RKO (cell line): ENCODE measurements at regions not wholly inside any gene's neighbourhood (a gene's known extent, or its start where the extent isn't known, plus 50 kb on each side); places are given as distances from the start of the nearest gene placed in this dataset.
"Not testable (repeated sequence)": the region's sequence is repeated elsewhere in the genome, so short reads cannot be mapped to it uniquely, and the experiment has no call there.

Source experiments
- DNase-seq: peaks from one replicate; pipeline ENCODE4 v3.0.0-alpha.2; 2016; ENCODE audit warnings: low spot score

GRCh38 chr13:40338217-40338616 is 328.2 kb downstream of the FOXO1 start:
- DNase-seq, result no peak

- DNase-seq, result no peak
Observed at GRCh38 chr13:40340368-40341095, 325.9 kb downstream of the FOXO1 start.

DNA sequence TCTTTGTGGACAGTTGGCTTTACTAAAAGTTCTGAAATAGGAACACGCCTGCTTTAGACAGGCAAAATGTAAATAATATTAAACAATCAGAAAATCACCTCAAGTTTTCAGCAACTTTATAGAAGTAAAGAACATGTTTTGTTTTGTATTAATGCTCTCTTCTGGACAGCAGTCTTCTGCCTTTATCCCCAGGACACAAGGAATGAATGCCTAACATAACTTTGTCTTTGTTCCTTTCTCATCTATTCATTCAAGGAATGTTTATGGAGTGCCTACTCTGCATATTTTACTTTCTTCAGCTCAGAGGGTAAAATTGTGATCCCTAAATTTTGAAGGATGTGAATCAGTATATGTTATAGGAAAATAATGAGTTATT is 325.4 kb downstream of the FOXO1 start:
- DNase-seq, result no peak

DNA sequence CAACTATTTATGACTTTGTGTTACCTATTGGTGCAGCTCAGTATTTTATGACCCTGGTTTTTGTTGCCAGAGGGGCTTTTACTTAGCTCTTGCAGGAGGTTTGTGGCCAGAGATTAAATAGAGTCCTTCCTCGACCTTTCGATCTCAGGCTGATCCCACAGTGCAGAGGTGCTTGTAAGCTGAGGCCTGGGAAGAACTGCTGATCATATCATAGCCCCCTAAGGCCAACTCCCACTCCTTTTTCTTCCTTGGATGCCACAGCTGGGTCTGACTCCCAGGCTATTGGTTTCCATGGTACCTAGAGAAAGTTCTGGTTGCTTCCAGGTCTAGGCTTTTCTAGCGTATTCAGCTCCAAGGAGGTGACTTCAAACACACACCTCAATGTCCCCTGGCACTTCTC is 324.9 kb downstream of the FOXO1 start:
- no peak for DNase-seq

DNA sequence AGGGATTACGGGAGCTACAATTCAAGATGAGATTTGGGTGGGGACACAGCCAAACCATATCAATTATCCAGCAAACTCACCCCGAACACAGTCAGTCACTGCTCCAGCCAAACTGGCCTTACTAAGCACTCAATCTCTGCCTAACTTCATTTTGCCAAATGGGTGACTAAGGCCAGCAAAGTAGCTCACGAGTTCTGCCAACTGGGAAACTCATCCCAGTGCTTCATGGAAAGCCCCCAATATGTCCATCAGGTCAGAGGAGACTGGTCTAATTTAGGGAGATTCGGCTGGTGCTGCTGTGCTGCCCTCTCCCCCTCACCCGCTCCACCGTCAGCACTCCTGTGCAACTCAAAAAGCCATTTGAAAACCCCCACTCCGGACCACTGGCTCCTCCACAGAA is 324.0 kb downstream of the FOXO1 start:
- no peak for DNase-seq

DNA sequence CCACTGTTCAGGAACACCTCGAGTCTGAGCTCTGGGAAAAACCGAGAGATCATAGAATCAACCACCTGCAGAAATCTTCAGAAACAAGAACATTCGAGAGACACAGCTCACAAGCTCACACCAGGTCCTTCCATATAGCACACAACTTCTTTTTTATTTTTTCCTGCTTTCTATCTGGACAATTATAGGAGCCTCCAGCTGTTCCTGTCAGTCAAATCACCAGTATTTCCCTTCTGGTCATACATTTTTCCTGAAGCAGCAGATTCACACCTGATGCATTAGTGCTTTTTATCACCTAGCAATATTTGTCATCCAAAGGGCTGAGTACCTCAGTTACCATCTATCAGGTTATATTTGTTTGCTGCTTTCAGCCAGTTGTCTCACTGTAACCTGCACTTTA is 323.5 kb downstream of the FOXO1 start:
- DNase-seq, result no peak

DNA sequence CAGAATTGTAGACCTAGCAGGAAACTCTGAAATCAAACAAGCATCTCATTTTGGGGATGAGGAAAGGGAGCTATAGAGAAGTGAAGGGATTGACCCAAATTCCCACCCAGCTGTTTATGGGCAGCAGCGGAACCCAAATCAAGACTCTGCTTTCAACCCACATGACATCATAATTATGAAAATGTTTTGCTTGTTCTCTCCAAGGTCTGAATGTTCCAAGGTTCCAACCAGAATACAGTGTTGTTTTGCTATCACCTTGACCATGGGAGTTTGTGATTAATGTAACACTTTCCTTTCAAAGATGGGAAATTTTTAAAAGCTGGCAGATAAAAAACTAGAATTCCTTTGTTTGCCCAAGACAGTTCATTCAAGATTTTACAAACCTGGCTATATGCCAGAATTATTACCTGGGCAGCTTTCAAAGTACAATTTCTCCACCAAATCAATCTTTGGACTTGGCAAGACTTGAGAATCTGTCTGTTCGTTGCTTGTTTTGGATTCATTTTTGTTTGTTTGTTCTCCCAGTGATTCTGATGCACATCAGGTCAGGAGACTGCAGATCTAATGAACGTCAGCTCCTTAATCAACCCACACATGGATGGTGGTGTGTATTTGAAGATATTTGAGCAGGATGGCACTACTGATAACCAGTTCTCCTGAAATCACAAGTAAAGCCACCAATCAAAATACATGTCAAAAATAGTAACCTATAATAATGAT is 322.7 kb downstream of the FOXO1 start:
- DNase-seq, result no peak

DNA sequence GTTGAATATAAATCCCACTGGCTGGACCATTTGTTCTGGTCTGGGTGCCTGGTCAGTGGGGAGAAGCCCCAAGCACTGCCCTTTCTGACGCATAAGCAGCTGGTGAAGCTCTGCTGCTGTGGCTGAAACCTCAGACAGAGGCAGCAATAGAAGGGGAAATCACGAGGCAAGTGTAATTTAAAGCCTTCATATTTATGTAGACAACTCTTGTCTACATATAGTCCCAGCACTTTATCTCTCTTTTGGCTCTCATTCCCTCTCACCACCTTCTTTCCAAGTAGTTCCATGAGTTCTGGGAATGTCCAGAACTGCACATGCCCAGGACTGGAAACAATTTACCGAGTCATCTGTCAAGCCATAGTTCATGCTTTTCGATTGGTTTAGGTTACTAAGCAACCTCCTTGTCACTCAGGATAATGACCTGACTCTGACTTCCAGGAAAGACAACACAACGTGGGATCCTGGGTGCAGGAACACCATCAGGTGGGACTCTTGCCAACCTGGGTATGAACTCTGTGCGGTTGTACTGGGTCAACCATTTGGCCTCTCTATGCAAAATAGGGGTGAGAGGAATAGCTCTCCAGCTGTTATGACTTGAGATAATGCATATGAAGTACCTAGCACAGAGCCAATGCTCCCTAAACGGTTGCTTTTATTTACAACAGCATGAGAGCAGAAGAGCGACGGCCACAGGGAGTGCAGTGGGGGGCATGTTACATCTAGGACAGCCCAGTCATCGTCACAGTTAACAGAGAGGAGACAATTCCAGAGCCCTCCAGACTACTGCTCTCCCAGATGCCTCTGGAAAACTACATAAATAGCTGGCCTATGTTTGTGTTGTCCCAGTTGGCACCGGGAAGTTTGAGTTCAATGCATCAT is 321.9 kb downstream of the FOXO1 start:
- DNase-seq, result no peak

DNA sequence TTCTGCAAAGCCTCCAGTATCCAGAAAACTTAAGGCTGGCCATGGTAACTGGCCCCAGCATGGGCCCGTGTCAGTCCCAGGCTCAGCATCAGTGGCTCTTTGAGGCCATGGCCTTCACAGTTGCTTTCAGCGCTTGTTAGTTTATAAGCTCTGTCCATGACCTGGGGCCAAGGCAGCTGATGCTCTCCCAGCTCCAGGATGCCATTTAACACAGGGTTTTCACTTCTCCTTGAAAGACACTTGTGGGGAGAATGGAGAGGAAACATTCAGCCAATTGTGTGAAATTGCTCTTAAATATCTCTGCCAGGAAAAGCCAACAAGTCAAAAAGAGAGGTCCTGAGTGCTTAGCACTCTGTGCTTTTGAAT is 321.3 kb downstream of the FOXO1 start:
- DNase-seq, result no peak

GRCh38 chr13:40345654-40346372 is 320.6 kb downstream of the FOXO1 start:
- no peak for DNase-seq

DNA sequence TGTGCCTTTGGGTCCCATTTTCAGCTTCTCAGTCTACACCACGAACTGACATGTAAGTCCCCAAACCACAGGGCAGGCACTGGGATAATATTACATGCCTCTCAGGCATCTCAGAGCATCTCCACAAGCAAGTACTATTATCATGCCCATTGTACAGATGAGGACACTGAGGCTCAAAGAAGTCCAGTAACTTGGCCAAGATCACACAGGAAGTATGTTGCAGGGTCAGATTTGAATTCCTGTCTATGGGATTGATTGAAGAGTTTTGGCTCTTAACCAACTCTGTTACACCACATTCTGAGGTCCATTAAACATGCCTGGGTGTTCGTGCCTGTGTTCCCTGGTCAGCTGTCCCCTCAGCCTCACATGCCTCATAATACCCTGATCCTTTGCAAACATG is 319.8 kb downstream of the FOXO1 start:
- no peak for DNase-seq

DNA sequence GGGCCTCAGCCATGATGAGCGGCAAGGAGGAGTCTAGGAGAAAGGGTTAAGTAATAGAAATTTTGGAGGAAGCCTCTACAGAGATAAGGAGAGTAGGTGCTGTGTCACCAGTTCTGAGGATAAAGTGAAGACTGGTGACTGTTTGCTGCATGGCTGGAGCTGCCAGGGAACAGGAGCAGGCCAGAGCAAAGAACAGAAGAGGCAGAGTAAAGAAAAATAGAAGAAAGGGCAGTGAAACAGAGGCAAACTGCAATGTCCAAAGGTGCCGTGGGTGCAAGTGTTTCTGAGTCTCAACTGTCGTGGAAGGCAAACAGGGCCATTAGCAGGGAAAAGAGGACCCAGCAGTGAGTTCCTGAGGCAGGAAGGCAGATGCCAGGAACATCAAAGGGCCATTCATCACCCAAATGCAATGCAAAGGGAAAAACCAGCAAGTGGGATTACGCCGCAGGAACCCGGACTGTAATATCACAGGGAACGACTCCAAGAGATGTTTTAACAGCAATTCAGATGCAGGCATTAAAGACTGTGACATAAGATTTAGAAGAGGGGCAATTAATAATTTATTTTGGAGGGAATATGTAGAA is 318.3 kb downstream of the FOXO1 start:
- DNase-seq, result no peak

DNA sequence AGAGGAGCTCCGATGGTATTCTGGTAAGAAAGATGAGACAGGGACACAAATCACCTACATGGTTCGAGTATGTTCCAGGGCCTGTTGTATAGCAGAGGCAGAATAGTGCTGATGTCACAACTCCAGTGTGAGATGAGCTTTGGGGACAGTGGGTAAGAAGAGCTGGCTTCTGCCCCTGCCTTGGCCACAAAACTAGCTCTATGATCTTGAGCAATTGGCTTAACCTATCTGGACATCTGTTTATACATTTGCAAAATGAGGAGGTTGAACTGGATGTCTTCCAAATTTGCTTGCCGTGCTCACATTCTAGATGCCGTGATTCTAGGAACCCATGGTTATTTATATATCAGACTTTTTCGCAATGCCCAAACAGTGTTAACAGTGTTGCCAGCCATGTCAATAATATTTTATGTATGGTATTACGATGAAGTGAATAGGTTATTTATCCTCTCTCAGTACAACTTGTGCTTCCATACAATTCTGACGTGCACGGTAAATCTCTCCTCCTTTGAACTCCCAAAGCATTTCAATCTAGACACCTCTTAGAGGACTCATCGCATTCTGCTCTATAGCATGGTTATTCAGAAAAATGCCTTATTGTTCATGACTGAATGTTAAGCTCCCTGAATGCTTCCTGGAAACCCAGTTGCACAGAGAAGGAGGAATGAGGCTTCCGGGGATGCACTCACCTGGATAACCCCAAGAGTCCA is 316.0 kb downstream of the FOXO1 start:
- no peak for DNase-seq

- DNase-seq, result no peak
Observed at GRCh38 chr13:40351537-40352379, 314.7 kb downstream of the FOXO1 start.

DNA sequence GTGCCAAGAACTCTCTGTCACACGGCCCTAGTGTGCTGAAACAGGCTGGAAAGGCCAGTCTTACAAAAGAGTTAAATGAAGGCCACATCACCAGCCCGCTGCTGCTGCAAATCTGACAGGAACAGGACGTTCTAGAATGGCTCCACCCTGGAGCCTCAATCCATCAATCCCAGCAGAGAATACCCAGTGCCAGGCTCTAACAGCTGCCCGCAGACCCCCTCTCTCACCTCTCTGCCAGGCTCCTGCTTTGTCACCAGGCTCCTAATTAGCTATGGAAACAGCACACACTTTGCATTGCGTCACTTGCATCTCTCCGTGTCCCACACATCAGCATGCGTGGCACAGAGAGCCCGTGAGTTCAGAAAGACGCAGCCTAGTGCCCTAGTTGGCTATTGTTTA is 314.1 kb downstream of the FOXO1 start:
- DNase-seq, result no peak

- DNase-seq, result no peak
Observed at GRCh38 chr13:40352802-40353562, 313.5 kb downstream of the FOXO1 start.

- no peak for DNase-seq
Observed at GRCh38 chr13:40355126-40355724, 311.2 kb downstream of the FOXO1 start.

GRCh38 chr13:40356011-40356410 is 310.4 kb downstream of the FOXO1 start:
- no peak for DNase-seq

GRCh38 chr13:40356458-40356857 is 310.0 kb downstream of the FOXO1 start:
- not testable (repeated sequence) for DNase-seq
